A549 (cell line): ENCODE measurements at regions not wholly inside any gene's neighbourhood (a gene's known extent, or its start where the extent isn't known, plus 50 kb on each side); places are given as distances from the start of the nearest gene placed in this dataset.

Source experiments
- ATAC-seq, 2 experiments: fragments of 200-7000 bp in 1 of 2; fragments of >200 bp in 1 of 2; cut with Nextera tagmentation in 1 of 2; cut with Tn5 transposase in 1 of 2; 3 replicates each; pipeline versions ENCODE4 v1.8.0 to v1.9.1; 2018 to 2020; ENCODE audit warnings: mild to moderate bottlenecking in 1 of 2, moderate library complexity in 1 of 2
- CTCF ChIA-PET: fragments of 300-600 bp; sonication (Branson Sonifier 250); formaldehyde crosslinking; extraction: SDS; loops from one replicate; lab custom pipeline; 2021; ENCODE audit warnings: antibody characterized with exemption, inconsistent platforms; lab: Yijun Ruan, JAX
- POLR2A ChIA-PET: fragments of 350-600 bp; formaldehyde crosslinking; extraction: SDS; loops from one replicate; lab custom pipeline; 2021; ENCODE audit warnings: antibody characterized with exemption, inconsistent platforms; lab: Yijun Ruan, JAX
- DNase-seq, 2 experiments: peaks; one replicate each; pipeline versions ENCODE4 v3.0.0 to v3.0.0-alpha.2; 2011 to 2016; ENCODE audit warnings: low read depth in 1 of 2, low spot score in 1 of 2
- FAIRE-seq: peaks from 2 replicates; lab custom pipeline; 2011; peaks lifted over from hg19 to GRCh38; lab: Jason Lieb, UNC
- H3K27ac ChIP-seq, 2 experiments: fragments of >200 bp; sonication (Bioruptor Twin); formaldehyde crosslinking; 3 replicates each; pipeline ENCODE4 v1.5.1; 2016 to 2017
- H3K4me1 ChIP-seq: fragments of >200 bp; sonication (Bioruptor Twin); formaldehyde crosslinking; 3 replicates; pipeline ENCODE4 v1.6.1; 2016
- H3K4me2 ChIP-seq: fragments of >200 bp; sonication (Bioruptor Twin); formaldehyde crosslinking; 3 replicates; pipeline ENCODE4 v1.6.1; 2016
- H3K4me3 ChIP-seq: fragments of >200 bp; sonication (Bioruptor Twin); formaldehyde crosslinking; 3 replicates; pipeline ENCODE4 v1.5.1; 2016
- H3K9me3 ChIP-seq: fragments of >200 bp; sonication (Bioruptor Twin); formaldehyde crosslinking; 3 replicates; pipeline ENCODE4 v1.6.1; 2016
- CBX2 ChIP-seq: fragments of 200-600 bp; sonication (generic); IDR thresholded peaks from 2 replicates; pipeline ENCODE4 v1.6.1; 2016; ENCODE audit warnings: low read depth, mild to moderate bottlenecking, borderline replicate concordance
- CHD2 ChIP-seq: fragments of 150-350 bp; IDR thresholded peaks from 2 replicates; pipeline ENCODE4 v1.6.1; 2014; ENCODE audit warnings: low read length; ENCODE audit not compliant: partially characterized antibody
- E2F6 ChIP-seq: IDR thresholded peaks from 2 replicates; pipeline ENCODE4 v1.6.1; 2012; ENCODE audit warnings: low read depth, borderline replicate concordance
- EHF ChIP-seq: fragments of 250-450 bp; sonication (Bioruptor Pico); IDR thresholded peaks from 2 replicates; pipeline ENCODE4 v1.5.0; 2020; ENCODE audit warnings: mild to moderate bottlenecking
- ELK1 ChIP-seq: fragments of 150-350 bp; IDR thresholded peaks from 2 replicates; pipeline ENCODE4 v1.6.1; 2014; ENCODE audit warnings: low read depth, mild to moderate bottlenecking, low read length
- EP300 ChIP-seq, 2 experiments: fragments of >200 bp; sonication (Bioruptor Twin); formaldehyde crosslinking; IDR thresholded peaks; 2 replicates in 1 of 2; 3 replicates in 1 of 2; pipeline ENCODE4 v1.6.1; 2016 to 2017
- FOSL2 ChIP-seq, 2 experiments: fragments of 450-650 bp in 1 of 2; fragments of >200 bp in 1 of 2; sonication (Bioruptor Twin) in 1 of 2; formaldehyde crosslinking; IDR thresholded peaks; 2 replicates each; pipeline versions ENCODE4 v1.5.0 to v1.6.1; 2016 to 2020; ENCODE audit warnings: mild to moderate bottlenecking in 1 of 2, moderate library complexity in 1 of 2
- HMGXB4 ChIP-seq: fragments of 250-450 bp; sonication (Bioruptor Pico); IDR thresholded peaks from 2 replicates; pipeline ENCODE4 v1.5.0; 2021; ENCODE audit warnings: mild to moderate bottlenecking, moderate library complexity, borderline replicate concordance
- HOXB5 ChIP-seq: fragments of 250-450 bp; sonication (Bioruptor Pico); IDR thresholded peaks from 2 replicates; pipeline ENCODE4 v1.5.0; 2020; ENCODE audit warnings: mild to moderate bottlenecking, moderate library complexity
- JUN ChIP-seq, 2 experiments: fragments of >200 bp; sonication (Bioruptor Twin); formaldehyde crosslinking; IDR thresholded peaks; 2 replicates in 1 of 2; 3 replicates in 1 of 2; pipeline ENCODE4 v1.6.1; 2016 to 2017
- MAFK ChIP-seq: fragments of 450-650 bp; IDR thresholded peaks from 2 replicates; pipeline ENCODE4 v1.6.1; 2014; ENCODE audit not compliant: partially characterized antibody
- MAX ChIP-seq: IDR thresholded peaks from 2 replicates; pipeline ENCODE4 v1.6.1; 2012
- MYC ChIP-seq: IDR thresholded peaks from 2 replicates; pipeline ENCODE4 v1.6.1; 2012; ENCODE audit warnings: mild to moderate bottlenecking, inconsistent platforms, low read length, improper control_type of control experiment, borderline replicate concordance
- NR3C1 ChIP-seq: fragments of >200 bp; sonication (Bioruptor Twin); formaldehyde crosslinking; IDR thresholded peaks from 3 replicates; pipeline ENCODE4 v1.6.1; 2017
- PBX3 ChIP-seq: IDR thresholded peaks from 2 replicates; pipeline ENCODE4 v1.6.1; 2012
- PHF8 ChIP-seq: fragments of 200-600 bp; sonication (generic); IDR thresholded peaks from 2 replicates; pipeline ENCODE4 v1.6.1; 2016; ENCODE audit warnings: low read depth, mild to moderate bottlenecking, antibody characterized with exemption, moderate library complexity, borderline replicate concordance
- RCOR1 ChIP-seq: fragments of 150-350 bp; IDR thresholded peaks from 2 replicates; pipeline ENCODE4 v1.6.1; 2014; ENCODE audit warnings: antibody characterized with exemption, low read length, low read depth
- RNF2 ChIP-seq: fragments of 200-600 bp; sonication (generic); IDR thresholded peaks from 2 replicates; pipeline ENCODE4 v1.6.1; 2016; ENCODE audit warnings: low read depth, mild to moderate bottlenecking, antibody characterized with exemption, moderate library complexity, borderline replicate concordance
- SREBF2 ChIP-seq: fragments of 450-650 bp; IDR thresholded peaks from 2 replicates; pipeline ENCODE4 v1.6.1; 2014; ENCODE audit warnings: mild to moderate bottlenecking, moderate library complexity
- ZNF302 ChIP-seq: fragments of 250-450 bp; sonication (Bioruptor Pico); IDR thresholded peaks from 2 replicates; pipeline ENCODE4 v1.9.0; 2021; ENCODE audit warnings: inconsistent platforms, mild to moderate bottlenecking, moderate library complexity
- WGBS: methylation state at CpG from one replicate; pipeline ENCODE4 v1.1.6; 2017; ENCODE audit errors: missing lambda C conversion rate; 5-methylcytosine and 5-hydroxymethylcytosine counted together

GRCh38 chr4:57282933-57283310 lies 172.7 kb upstream of the IGFBP7 start:
- WGBS = 30% methylated on average over 1 of the region's 1 CpG
- CTCF ChIA-PET = interaction anchor here (1.2 kb wide), 1 partner anchor 11 kb away, joined by 4 read pairs; no protein-coding TSS in a partner anchor
- Histone ChIP-seq H3K4me2 (no peak overlapping the region), H3K27ac (no peak overlapping the region), H3K9me3 (no peaks in the 10 kb centered on the region)
- TF ChIP-seq ZNF302 (CRISPR knock-in tag) (no peak), RNF2 (no peak), NR3C1 (no peak), PBX3 (no peak), E2F6 (no peak)
- TF ChIP-seq, all 56 proteins: peak for 0
- DNase-seq (no peak), ATAC-seq (no peak), FAIRE-seq (no peak)
- POLR2A ChIA-PET = no interaction called here
- H3K4me1 ChIP-seq = no peaks in the 10 kb centered on the region
- H3K4me3 ChIP-seq = no peak overlapping the region

- Histone ChIP-seq H3K4me2 (no peak overlapping the region), H3K4me3 (no peak overlapping the region), H3K4me1 (no peaks in the 10 kb centered on the region), H3K9me3 (no peaks in the 10 kb centered on the region), H3K27ac (no peak overlapping the region)
- 44% methylated on average over 2 of the region's 2 CpGs for WGBS
- ATAC-seq = no peak
- CTCF ChIA-PET = no interaction called here
- POLR2A ChIA-PET = no interaction called here
- no peak for DNase-seq
- FAIRE-seq = no peak
- TF ChIP-seq MAX (no peak), FOSL2 (IDR thresholded peaks at IDR 0.05) (no peak), FOSL2 (CRISPR knock-in tag; IDR thresholded peaks at IDR 0.05) (no peak), CBX2 (no peak), MYC (no peak), ELK1 (no peak), RCOR1 (no peak), JUN (IDR thresholded peaks at IDR 0.05) (no peak), RNF2 (no peak), MAFK (no peak), PBX3 (no peak), EP300 (IDR thresholded peaks at IDR 0.05) (no peak), EHF (CRISPR knock-in tag) (no peak), SREBF2 (no peak), HMGXB4 (CRISPR knock-in tag) (no peak), CHD2 (no peak), PHF8 (no peak), HOXB5 (CRISPR knock-in tag) (no peak)
These were observed 170.3 kb upstream of the IGFBP7 start for GRCh38 chr4:57280481-57280880.
